ENCODE measurements at regions not wholly inside any gene's neighbourhood (a gene's known extent, or its start where the extent isn't known, plus 50 kb on each side); places are given as distances from the start of the nearest gene placed in this dataset.

GRCh38 chr3:95474338-95474737, 1340.1 kb upstream of the EPHA6 start:
- no peak overlapping the region for H3K9ac ChIP-seq (ENCODE audit: insufficient read length)
- no peak overlapping the region for H3K27ac ChIP-seq
- DNase-seq (ENCODE audit: low read depth, low spot score), result no peak
- H3K4me3 ChIP-seq, result no peak overlapping the region
- H3K36me3 ChIP-seq (ENCODE audit: insufficient read depth, low read length), result no peaks in the 10 kb centered on the region
- TF ChIP-seq EZH2 (IDR thresholded peaks at IDR 0.05) (no peak), FOXP2 (optimal IDR thresholded peaks at IDR 0.05; ENCODE audit: control extremely low read depth, extremely low read length, insufficient read depth) (no peak), POLR2AphosphoS5 (IDR thresholded peaks at IDR 0.05; ENCODE audit: borderline replicate concordance, low read depth, low read length) (no peak)
- H3K9me3 ChIP-seq (ENCODE audit: low read depth, low read length), result no peaks in the 10 kb centered on the region

DNA sequence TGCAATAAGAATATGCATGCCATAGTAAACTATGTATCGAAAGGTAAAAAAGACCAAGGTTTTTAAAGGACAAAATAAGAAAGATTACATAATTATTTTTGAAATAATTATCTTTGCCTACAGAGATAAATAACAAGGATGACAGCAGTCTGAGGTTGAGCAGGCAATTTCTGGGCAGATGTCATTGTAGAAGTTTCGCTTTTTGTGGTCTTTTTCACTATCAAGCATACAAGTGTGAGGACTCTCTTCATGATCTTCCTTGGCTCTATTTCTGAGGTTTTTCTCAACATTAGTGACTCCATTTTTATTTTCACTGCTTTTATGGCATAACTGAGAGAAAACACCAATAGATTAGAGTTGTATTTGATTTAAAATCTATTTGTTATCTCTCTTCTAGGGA, 1337.9 kb upstream of the EPHA6 start:
- H3K9me3 ChIP-seq (ENCODE audit: low read depth, low read length), result no peaks in the 10 kb centered on the region
- H3K36me3 ChIP-seq (ENCODE audit: insufficient read depth, low read length), result no peaks in the 10 kb centered on the region
- H3K4me3 ChIP-seq, result no peak overlapping the region
- H3K9ac ChIP-seq (ENCODE audit: insufficient read length), result no peak overlapping the region
- DNase-seq (ENCODE audit: low read depth, low spot score), result no peak
- no peak for TF ChIP-seq POLR2AphosphoS5 (IDR thresholded peaks at IDR 0.05; ENCODE audit: borderline replicate concordance, low read depth, low read length)
- no peak for TF ChIP-seq FOXP2 (optimal IDR thresholded peaks at IDR 0.05; ENCODE audit: control extremely low read depth, extremely low read length, insufficient read depth)
- TF ChIP-seq EZH2 (IDR thresholded peaks at IDR 0.05), result no peak
- H3K27ac ChIP-seq, result no peak overlapping the region

GRCh38 chr3:95506174-95506573, 1308.2 kb upstream of the EPHA6 start:
- no peak for TF ChIP-seq FOXP2 (optimal IDR thresholded peaks at IDR 0.05; ENCODE audit: control extremely low read depth, extremely low read length, insufficient read depth)
- no peak for TF ChIP-seq EZH2 (IDR thresholded peaks at IDR 0.05)
- no peak for TF ChIP-seq POLR2AphosphoS5 (IDR thresholded peaks at IDR 0.05; ENCODE audit: borderline replicate concordance, low read depth, low read length)
- Histone ChIP-seq H3K9ac (ENCODE audit: insufficient read length) (no peak overlapping the region), H3K4me3 (no peak overlapping the region), H3K9me3 (ENCODE audit: low read depth, low read length) (no peaks in the 10 kb centered on the region), H3K27ac (no peak overlapping the region), H3K36me3 (ENCODE audit: insufficient read depth, low read length) (no peaks in the 10 kb centered on the region)
- no peak for DNase-seq (ENCODE audit: low read depth, low spot score)

DNA sequence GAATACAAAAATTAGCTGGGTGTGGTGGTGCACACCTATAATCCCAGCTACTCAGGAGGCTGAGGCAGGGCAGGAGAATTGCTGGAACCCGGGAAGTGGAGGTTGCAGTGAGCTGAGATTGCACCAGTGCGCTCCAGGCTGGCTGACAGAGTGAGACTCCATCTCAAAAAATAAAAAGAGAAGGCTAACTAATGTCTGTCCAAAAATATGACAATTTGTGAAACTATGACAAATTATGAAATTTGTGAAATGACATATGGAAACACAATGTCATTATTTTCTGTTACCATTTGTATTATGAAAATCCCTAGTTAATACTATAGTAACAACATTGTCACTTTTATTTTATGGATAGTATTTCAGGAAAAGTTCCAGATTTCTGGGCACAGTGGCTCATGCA, 1306.3 kb upstream of the EPHA6 start:
- Histone ChIP-seq H3K9me3 (ENCODE audit: low read depth, low read length) (no peaks in the 10 kb centered on the region), H3K36me3 (ENCODE audit: insufficient read depth, low read length) (no peaks in the 10 kb centered on the region), H3K4me3 (no peak overlapping the region), H3K9ac (ENCODE audit: insufficient read length) (no peak overlapping the region), H3K27ac (no peak overlapping the region)
- DNase-seq (ENCODE audit: low read depth, low spot score), result no peak
- TF ChIP-seq FOXP2 (optimal IDR thresholded peaks at IDR 0.05; ENCODE audit: control extremely low read depth, extremely low read length, insufficient read depth) (no peak), POLR2AphosphoS5 (IDR thresholded peaks at IDR 0.05; ENCODE audit: borderline replicate concordance, low read depth, low read length) (no peak), EZH2 (IDR thresholded peaks at IDR 0.05) (no peak)

DNA sequence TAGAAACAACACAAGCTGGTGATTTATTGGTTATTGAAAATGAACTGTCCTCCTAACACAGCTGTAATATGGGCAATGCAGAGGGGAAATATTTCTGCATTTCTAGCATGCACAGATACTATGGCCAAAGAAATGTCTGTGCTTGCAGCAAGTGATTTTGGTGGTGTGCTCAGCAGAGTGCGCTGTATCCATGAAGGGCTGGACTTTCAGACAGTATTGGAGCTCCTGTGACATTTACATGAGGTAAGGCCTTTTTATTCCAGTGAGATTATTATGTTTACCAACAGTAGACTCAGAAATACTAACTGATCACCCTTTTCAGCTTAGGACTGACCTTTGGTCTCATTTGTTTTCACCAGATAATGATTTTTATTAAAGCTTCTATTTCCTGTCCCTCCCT, 1302.6 kb upstream of the EPHA6 start:
- Histone ChIP-seq H3K9ac (ENCODE audit: insufficient read length) (no peak overlapping the region), H3K27ac (no peak overlapping the region), H3K36me3 (ENCODE audit: insufficient read depth, low read length) (no peaks in the 10 kb centered on the region), H3K9me3 (ENCODE audit: low read depth, low read length) (no peaks in the 10 kb centered on the region), H3K4me3 (no peak overlapping the region)
- TF ChIP-seq EZH2 (IDR thresholded peaks at IDR 0.05), result no peak
- TF ChIP-seq POLR2AphosphoS5 (IDR thresholded peaks at IDR 0.05; ENCODE audit: borderline replicate concordance, low read depth, low read length), result no peak
- TF ChIP-seq FOXP2 (optimal IDR thresholded peaks at IDR 0.05; ENCODE audit: control extremely low read depth, extremely low read length, insufficient read depth), result no peak
- no peak for DNase-seq (ENCODE audit: low read depth, low spot score)

- TF ChIP-seq EZH2 (IDR thresholded peaks at IDR 0.05) (no peak), FOXP2 (optimal IDR thresholded peaks at IDR 0.05; ENCODE audit: control extremely low read depth, extremely low read length, insufficient read depth) (no peak), POLR2AphosphoS5 (IDR thresholded peaks at IDR 0.05; ENCODE audit: borderline replicate concordance, low read depth, low read length) (no peak)
These were observed 1300.1 kb upstream of the EPHA6 start for GRCh38 chr3:95514260-95514659.

DNA sequence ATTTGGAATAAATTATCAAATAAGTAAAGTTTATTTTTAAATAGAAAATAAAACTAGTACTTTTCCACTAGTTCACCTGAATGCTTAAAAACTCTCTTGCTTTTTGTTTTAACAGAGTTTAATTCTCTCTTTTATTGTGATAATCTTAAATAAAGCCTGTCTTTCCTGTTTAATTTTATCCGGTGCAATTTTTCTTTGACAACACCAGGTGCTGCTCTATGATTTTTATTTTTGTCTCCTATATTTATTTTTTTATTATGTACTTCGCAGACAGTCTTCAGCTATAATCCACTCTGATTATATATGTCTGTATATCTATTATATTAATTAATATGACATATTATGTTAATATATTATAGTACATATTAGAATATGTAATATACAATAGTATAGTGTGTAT, 1293.0 kb upstream of the EPHA6 start:
- DNase-seq (ENCODE audit: low read depth, low spot score), result no peak
- no peak overlapping the region for H3K27ac ChIP-seq
- TF ChIP-seq EZH2 (IDR thresholded peaks at IDR 0.05) (no peak), FOXP2 (optimal IDR thresholded peaks at IDR 0.05; ENCODE audit: control extremely low read depth, extremely low read length, insufficient read depth) (no peak), POLR2AphosphoS5 (IDR thresholded peaks at IDR 0.05; ENCODE audit: borderline replicate concordance, low read depth, low read length) (no peak)
- H3K36me3 ChIP-seq (ENCODE audit: insufficient read depth, low read length), result no peaks in the 10 kb centered on the region
- H3K4me3 ChIP-seq, result no peak overlapping the region
- H3K9me3 ChIP-seq (ENCODE audit: low read depth, low read length), result no peaks in the 10 kb centered on the region
- H3K9ac ChIP-seq (ENCODE audit: insufficient read length), result no peak overlapping the region

More at GRCh38 chr3:95514260-95514659, 1300.1 kb upstream of the EPHA6 start:
- Histone ChIP-seq H3K9me3 (ENCODE audit: low read depth, low read length) (no peaks in the 10 kb centered on the region), H3K27ac (no peak overlapping the region), H3K9ac (ENCODE audit: insufficient read length) (no peak overlapping the region), H3K4me3 (no peak overlapping the region), H3K36me3 (ENCODE audit: insufficient read depth, low read length) (no peaks in the 10 kb centered on the region)
- no peak for DNase-seq (ENCODE audit: low read depth, low spot score)

GRCh38 chr3:95522449-95522848, 1291.9 kb upstream of the EPHA6 start:
- H3K9ac ChIP-seq (ENCODE audit: insufficient read length), result no peak overlapping the region
- H3K9me3 ChIP-seq (ENCODE audit: low read depth, low read length), result no peaks in the 10 kb centered on the region
- no peak overlapping the region for H3K4me3 ChIP-seq
- H3K27ac ChIP-seq, result no peak overlapping the region
- TF ChIP-seq FOXP2 (optimal IDR thresholded peaks at IDR 0.05; ENCODE audit: control extremely low read depth, extremely low read length, insufficient read depth), result no peak
- no peak for TF ChIP-seq POLR2AphosphoS5 (IDR thresholded peaks at IDR 0.05; ENCODE audit: borderline replicate concordance, low read depth, low read length)
- no peak for TF ChIP-seq EZH2 (IDR thresholded peaks at IDR 0.05)
- no peaks in the 10 kb centered on the region for H3K36me3 ChIP-seq (ENCODE audit: insufficient read depth, low read length)
- DNase-seq (ENCODE audit: low read depth, low spot score), result no peak

DNA sequence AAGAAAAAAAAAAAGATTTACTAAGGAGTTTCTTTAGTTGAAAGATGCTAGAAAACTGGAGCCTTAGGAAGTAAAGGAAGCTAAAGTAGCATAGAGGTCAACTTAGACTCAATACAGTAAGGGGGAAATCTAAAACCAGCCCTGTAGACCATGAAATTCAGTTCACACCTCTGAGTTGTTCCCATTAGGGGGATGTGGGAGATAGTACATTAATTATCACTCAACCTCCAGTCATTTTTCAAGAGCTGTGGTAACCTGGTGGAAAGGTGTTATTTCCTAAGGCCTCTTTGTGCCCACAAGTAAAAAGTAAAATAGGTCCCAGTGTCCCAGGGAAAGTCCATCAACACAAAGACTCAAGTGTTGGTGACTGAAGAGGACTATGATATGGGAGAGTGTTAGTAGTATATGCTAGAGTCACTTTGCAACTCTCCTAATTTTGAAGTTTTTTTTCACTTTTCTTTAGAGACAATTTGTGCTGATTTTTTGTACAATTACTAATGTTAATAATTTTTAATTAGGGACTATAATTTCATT, 1274.4 kb upstream of the EPHA6 start:
- H3K9me3 ChIP-seq (ENCODE audit: low read depth, low read length), result no peaks in the 10 kb centered on the region
- no peak for TF ChIP-seq EZH2 (IDR thresholded peaks at IDR 0.05)
- TF ChIP-seq POLR2AphosphoS5 (IDR thresholded peaks at IDR 0.05; ENCODE audit: borderline replicate concordance, low read depth, low read length), result no peak
- TF ChIP-seq FOXP2 (optimal IDR thresholded peaks at IDR 0.05; ENCODE audit: control extremely low read depth, extremely low read length, insufficient read depth), result no peak
- no peak for DNase-seq (ENCODE audit: low read depth, low spot score)
- no peak overlapping the region for H3K27ac ChIP-seq
- no peak overlapping the region for H3K4me3 ChIP-seq
- no peaks in the 10 kb centered on the region for H3K36me3 ChIP-seq (ENCODE audit: insufficient read depth, low read length)
- no peak overlapping the region for H3K9ac ChIP-seq (ENCODE audit: insufficient read length)

All from SK-N-MC (cell line).